NB4 (cell line): ENCODE measurements at regions not wholly inside any gene's neighbourhood (a gene's known extent, or its start where the extent isn't known, plus 50 kb on each side); places are given as distances from the start of the nearest gene placed in this dataset.

ENCODE experiments used
- CTCF ChIP-seq: IDR thresholded peaks from one replicate; pipeline ENCODE4 v1.5.1; 2012; ENCODE audit warnings: low read depth, low read length
- MAX ChIP-seq: IDR thresholded peaks from 2 replicates; pipeline ENCODE4 v1.6.1; 2011; ENCODE audit warnings: low read depth, low read length
- MYC ChIP-seq: IDR thresholded peaks from 2 replicates; pipeline ENCODE4 v1.6.1; 2011; ENCODE audit warnings: low read depth, low read length
- POLR2A ChIP-seq: IDR thresholded peaks from 2 replicates; pipeline ENCODE4 v1.6.1; 2011; ENCODE audit warnings: mild to moderate bottlenecking; ENCODE audit not compliant: insufficient read length; ENCODE audit errors: extremely low read depth

GRCh38 chr1:209433649-209434031, 149.9 kb upstream of the CAMK1G start:
- TF ChIP-seq MAX (no peak), CTCF (no peak), MYC (no peak), POLR2A (no peak)
